Prostate gland (tissue), 2 donors: ENCODE measurements at regions not wholly inside any gene's neighbourhood (a gene's known extent, or its start where the extent isn't known, plus 50 kb on each side); places are given as distances from the start of the nearest gene placed in this dataset.

Experiments used
- DNase-seq: peaks from one replicate; pipeline ENCODE4 v3.0.0-alpha.2; 2019; ENCODE audit warnings: low spot score
- H3K27ac ChIP-seq, 2 donors: fragments of 200-600 bp; sonication (generic); 2 replicates each; pipeline ENCODE4 v1.5.1; 2017 to 2019
- H3K27me3 ChIP-seq: fragments of 200-600 bp; sonication (generic); replicated peaks from 2 replicates; pipeline ENCODE4 v1.5.1; 2019; ENCODE audit not compliant: insufficient read depth
- H3K36me3 ChIP-seq, 2 donors: fragments of 200-600 bp; sonication (generic); 1 replicate in 1 of 2; 2 replicates in 1 of 2; pipeline versions ENCODE4 v1.5.1 to v1.8.1; 2017 to 2019
- H3K4me1 ChIP-seq: fragments of 200-600 bp; sonication (generic); replicated peaks from 2 replicates; pipeline ENCODE4 v1.5.1; 2019
- H3K4me3 ChIP-seq, 2 donors: fragments of 200-600 bp; sonication (generic); 2 replicates each; pipeline ENCODE4 v1.5.1; 2017 to 2019
- H3K9me3 ChIP-seq: fragments of 200-600 bp; sonication (generic); 2 replicates; pipeline ENCODE4 v1.5.1; 2017
- POLR2A ChIP-seq: fragments of 450-650 bp; IDR thresholded peaks from one replicate; pipeline ENCODE4 v1.6.1; 2016; ENCODE audit warnings: antibody characterized with exemption, mild to moderate bottlenecking
- POLR2AphosphoS5 ChIP-seq: sonication (generic); formaldehyde crosslinking; IDR thresholded peaks from one replicate; pipeline ENCODE4 v1.6.1; 2017; ENCODE audit warnings: antibody characterized with exemption
- WGBS: methylation state at CpG from one replicate; pipeline ENCODE4 v1.1.5; 2018; 5-methylcytosine and 5-hydroxymethylcytosine counted together
- intact Hi-C: fragments of 100-400 bp; cut with DNase I; formaldehyde crosslinking; loops from one replicate; pipeline ENCODE4 v1.14.2; 2022
- TF ChIP-seq, protein P1 (sequence below), 4 experiments: fragments of 200-600 bp in 2 of 4; fragments of 450-650 bp in 2 of 4; sonication (generic) in 2 of 4; IDR thresholded peaks; 1 replicate in 3 of 4; 2 replicates in 1 of 4; pipeline ENCODE4 v1.5.1; 2016 to 2019; ENCODE audit warnings: antibody characterized with exemption in 4 of 4, mild to moderate bottlenecking in 2 of 4, moderate library complexity in 2 of 4

DNA sequence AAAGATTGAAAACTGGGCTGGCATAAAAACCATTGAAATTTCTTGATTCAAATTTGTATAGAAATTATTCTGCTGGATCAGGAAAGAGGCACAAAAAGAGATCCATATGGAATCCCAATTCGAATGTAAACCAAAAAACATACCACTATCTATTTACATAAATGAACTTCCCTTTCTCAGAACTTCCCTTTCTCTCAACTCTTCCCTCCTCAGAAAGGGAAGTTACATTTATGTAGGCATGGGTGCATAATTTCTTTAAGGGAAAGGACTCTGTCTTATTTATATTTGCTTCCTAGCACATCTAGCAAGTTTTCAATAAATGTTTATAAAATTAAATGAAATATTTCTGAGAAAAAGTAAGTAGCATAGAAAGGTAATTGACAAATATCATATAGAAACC lies 398.1 kb upstream of the ATP5MC3 start:
- no peak overlapping the region for H3K4me3 ChIP-seq
- no peaks in the 10 kb centered on the region for H3K36me3 ChIP-seq
- WGBS, result 93% methylated on average over 1 of the region's 1 CpG
- no peaks in the 10 kb centered on the region for H3K27me3 ChIP-seq
- TF ChIP-seq POLR2AphosphoS5 (no peak), POLR2A (no peak)
- TF ChIP-seq, protein P1, sequence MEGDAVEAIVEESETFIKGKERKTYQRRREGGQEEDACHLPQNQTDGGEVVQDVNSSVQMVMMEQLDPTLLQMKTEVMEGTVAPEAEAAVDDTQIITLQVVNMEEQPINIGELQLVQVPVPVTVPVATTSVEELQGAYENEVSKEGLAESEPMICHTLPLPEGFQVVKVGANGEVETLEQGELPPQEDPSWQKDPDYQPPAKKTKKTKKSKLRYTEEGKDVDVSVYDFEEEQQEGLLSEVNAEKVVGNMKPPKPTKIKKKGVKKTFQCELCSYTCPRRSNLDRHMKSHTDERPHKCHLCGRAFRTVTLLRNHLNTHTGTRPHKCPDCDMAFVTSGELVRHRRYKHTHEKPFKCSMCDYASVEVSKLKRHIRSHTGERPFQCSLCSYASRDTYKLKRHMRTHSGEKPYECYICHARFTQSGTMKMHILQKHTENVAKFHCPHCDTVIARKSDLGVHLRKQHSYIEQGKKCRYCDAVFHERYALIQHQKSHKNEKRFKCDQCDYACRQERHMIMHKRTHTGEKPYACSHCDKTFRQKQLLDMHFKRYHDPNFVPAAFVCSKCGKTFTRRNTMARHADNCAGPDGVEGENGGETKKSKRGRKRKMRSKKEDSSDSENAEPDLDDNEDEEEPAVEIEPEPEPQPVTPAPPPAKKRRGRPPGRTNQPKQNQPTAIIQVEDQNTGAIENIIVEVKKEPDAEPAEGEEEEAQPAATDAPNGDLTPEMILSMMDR (IDR thresholded peaks at IDR 0.05), result no peak
- no peak for DNase-seq
- H3K4me1 ChIP-seq, result no peaks in the 10 kb centered on the region
- H3K9me3 ChIP-seq, result no peaks in the 10 kb centered on the region
- intact Hi-C loops, result no loop called here
- H3K27ac ChIP-seq, result no peak overlapping the region

DNA sequence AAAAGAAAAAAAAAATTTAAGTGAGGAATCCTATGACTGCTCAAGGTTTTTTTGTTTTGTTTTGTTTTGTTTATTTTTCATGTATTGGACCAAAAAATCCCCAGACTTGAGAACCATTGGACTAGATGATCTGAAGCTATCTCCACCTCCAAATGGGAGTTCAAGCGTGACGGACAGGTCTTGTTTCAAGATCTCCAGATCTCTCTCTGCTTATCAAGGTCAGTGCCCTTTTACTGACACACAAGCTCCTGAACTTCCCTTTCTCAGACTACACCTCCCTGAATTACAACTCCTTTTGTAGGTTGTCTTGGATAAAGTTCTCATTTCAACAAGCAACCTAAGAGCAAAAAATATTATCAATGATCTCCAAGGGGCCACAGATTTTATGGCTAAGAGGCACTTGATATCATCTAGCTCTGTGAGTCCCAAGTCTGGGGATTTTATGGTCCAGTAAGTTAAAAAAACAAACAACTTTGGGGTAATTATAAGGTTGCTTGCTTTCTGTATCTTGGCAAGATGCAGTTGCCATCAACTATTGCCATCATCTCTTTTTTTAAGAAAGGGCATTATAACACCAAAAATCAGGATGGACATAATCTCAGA lies 396.0 kb upstream of the ATP5MC3 start:
- Histone ChIP-seq H3K27ac (no peak overlapping the region), H3K27me3 (no peaks in the 10 kb centered on the region), H3K9me3 (no peaks in the 10 kb centered on the region), H3K4me1 (no peaks in the 10 kb centered on the region), H3K36me3 (no peaks in the 10 kb centered on the region), H3K4me3 (no peak overlapping the region)
- TF ChIP-seq POLR2A, result no peak
- TF ChIP-seq, protein P1 (IDR thresholded peaks at IDR 0.05), result no peak
- TF ChIP-seq POLR2AphosphoS5, result no peak
- intact Hi-C loops, result no loop called here
- whole genome bisulfite sequencing, result 94% methylated on average over 2 of the region's 2 CpGs
- DNase-seq, result no peak

DNA sequence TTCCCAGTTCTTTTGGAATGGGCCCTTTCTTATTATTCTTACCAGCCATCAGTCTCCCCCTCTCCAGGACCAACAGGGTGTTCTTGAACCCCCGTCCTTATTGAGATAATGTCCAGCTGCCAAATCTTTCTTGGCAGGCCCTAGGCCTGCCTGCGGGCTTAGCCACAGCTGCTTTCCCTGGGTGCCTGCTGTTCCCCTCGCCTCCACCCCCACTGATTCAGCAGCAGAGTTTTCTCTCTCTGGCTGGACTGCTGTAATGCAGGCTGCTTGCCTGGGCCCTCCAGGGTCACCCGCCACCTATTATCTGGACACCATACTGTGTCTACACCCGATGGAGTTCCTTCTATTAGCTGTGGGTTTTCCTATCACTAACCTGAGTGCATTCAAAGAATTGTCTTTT lies 395.4 kb upstream of the ATP5MC3 start:
- intact Hi-C loops, result no loop called here
- Histone ChIP-seq H3K9me3 (no peaks in the 10 kb centered on the region), H3K27me3 (no peaks in the 10 kb centered on the region), H3K36me3 (no peaks in the 10 kb centered on the region), H3K27ac (no peak overlapping the region), H3K4me3 (no peak overlapping the region), H3K4me1 (no peaks in the 10 kb centered on the region)
- DNase-seq, result no peak
- TF ChIP-seq, protein P1 (IDR thresholded peaks at IDR 0.05), result no peak
- TF ChIP-seq POLR2AphosphoS5 (no peak), POLR2A (no peak)
- WGBS, result 77% methylated on average over 5 of the region's 5 CpGs

DNA sequence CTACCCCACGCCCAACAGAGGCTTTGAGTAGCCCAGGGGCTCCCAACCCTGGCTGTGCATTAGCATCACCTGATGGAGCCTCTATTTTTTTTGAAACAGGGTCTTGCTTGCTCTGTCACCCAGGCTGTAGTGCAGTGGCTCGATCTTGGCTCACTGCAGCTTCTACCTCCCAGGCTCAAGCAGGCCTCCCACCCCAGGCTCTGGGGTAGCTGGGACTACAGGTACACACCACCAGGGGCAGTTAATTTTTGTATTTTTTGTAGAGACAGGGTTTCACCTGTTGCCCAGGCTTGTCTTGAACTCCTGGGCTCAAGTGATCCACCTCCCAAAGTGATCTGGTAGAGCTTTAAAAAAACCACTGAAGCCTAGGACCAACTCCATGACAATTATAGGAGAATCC lies 394.8 kb upstream of the ATP5MC3 start:
- WGBS, result 64% methylated on average over 2 of the region's 2 CpGs

DNA sequence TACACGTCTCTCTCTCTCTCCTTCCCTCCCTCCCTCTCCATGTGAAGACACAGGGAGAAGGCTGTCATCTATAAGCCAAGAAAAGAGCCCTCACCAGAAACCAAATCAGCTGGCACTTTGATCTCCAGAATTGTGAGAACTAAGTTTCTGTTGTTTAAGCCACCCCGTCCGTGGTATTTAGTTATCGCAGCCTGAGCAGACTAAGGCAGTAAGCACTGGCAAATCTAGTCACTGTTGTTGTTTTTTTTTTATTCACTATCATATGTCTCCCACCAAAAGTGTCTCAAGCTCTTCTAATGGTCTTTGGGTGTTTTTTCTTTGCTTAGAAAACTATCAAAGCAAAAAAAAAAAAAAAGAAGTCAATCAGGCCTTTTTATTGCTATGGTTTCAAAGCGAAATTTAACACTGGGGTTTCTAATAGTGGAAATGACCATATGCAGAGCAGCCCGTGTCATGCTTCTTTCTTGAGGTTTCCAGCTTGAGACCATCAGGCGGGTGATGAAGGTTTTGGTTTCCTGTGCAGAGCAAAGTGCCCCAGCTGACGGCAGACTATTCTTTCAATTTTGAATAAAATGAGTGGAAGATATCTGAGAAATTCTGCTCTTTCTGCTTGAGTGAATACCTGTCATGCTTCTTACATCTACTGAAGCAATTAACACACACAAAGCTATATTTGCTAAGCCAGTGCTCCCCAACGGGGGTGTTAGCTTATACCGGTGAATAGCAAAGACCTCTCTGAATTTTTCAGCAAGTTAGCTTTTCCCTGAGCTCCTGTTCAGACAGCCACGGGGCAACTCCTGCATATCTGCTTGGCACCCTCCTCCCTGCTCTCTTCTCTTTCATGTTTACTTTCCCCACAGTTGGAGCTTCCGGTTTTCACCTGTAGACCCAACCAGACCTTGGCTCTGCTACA lies 394.1 kb upstream of the ATP5MC3 start:
- no peak for DNase-seq
- H3K27me3 ChIP-seq, result no peaks in the 10 kb centered on the region
- H3K27ac ChIP-seq, result no peak overlapping the region
- no peak overlapping the region for H3K4me3 ChIP-seq
- H3K4me1 ChIP-seq, result no peaks in the 10 kb centered on the region
- TF ChIP-seq, protein P1 (IDR thresholded peaks at IDR 0.05), result no peak
- TF ChIP-seq POLR2A (no peak), POLR2AphosphoS5 (no peak)
- intact Hi-C loops, result no loop called here
- no peaks in the 10 kb centered on the region for H3K36me3 ChIP-seq
- no peaks in the 10 kb centered on the region for H3K9me3 ChIP-seq
- 55% methylated on average over 12 of the region's 12 CpGs for WGBS

More for the DNA sequence above, 394.8 kb upstream of the ATP5MC3 start:
- no peak for TF ChIP-seq POLR2AphosphoS5
- no peaks in the 10 kb centered on the region for H3K9me3 ChIP-seq
- no peak for DNase-seq
- no peaks in the 10 kb centered on the region for H3K4me1 ChIP-seq
- intact Hi-C loops, result no loop called here
- H3K36me3 ChIP-seq, result no peaks in the 10 kb centered on the region
- no peak overlapping the region for H3K27ac ChIP-seq
- no peaks in the 10 kb centered on the region for H3K27me3 ChIP-seq
- no peak overlapping the region for H3K4me3 ChIP-seq
